ENCODE measurements at regions not wholly inside any gene's neighbourhood (a gene's known extent, or its start where the extent isn't known, plus 50 kb on each side); places are given as distances from the start of the nearest gene placed in this dataset.
A peak's percentile ranks its signal among the peaks of the same experiment; 100 is the strongest.

- TF ChIP-seq REST (IDR thresholded peaks at IDR 0.05; ENCODE audit: unreplicated experiment) (no peak), EZH2phosphoT487 (IDR thresholded peaks at IDR 0.05; ENCODE audit: unreplicated experiment) (no peak), STAT1 (IDR thresholded peaks at IDR 0.05; ENCODE audit: unreplicated experiment) (no peak), CREB1 (CRISPR knock-in tag; IDR thresholded peaks at IDR 0.05; ENCODE audit: low read depth) (no peak), ZNF331 (CRISPR knock-in tag; IDR thresholded peaks at IDR 0.05; ENCODE audit: low read depth) (no peak)
These were observed 143.6 kb downstream of the SPP2 start (continued) for GRCh38 chr2:234193977-234194563.

- ATAC-seq = peak; percentile 46; the same call in 2 of the 3 replicates
- H3K4me3 ChIP-seq = no peak overlapping the region
- no peak overlapping the region for H3K4me3 Mint-ChIP-seq
- H3K4me2 ChIP-seq = no peak overlapping the region
- peaks cover 4% of the 10 kb centered on the region; the same call in 1 of the 2 replicates for H3K9me2 ChIP-seq (ENCODE audit: insufficient read depth)
- no peak for DNase-seq (ENCODE audit: low spot score)
- H3K27me3 Mint-ChIP-seq (ENCODE audit: insufficient read depth, low read depth, poor library complexity) = peaks cover 1% of the 10 kb centered on the region
- H3K9me3 Mint-ChIP-seq = peaks cover 4% of the 10 kb centered on the region; the same call in 2 of the 3 replicates
- peaks cover 9% of the 10 kb centered on the region for H3K4me1 Mint-ChIP-seq
- no peaks in the 10 kb centered on the region for H4K20me1 ChIP-seq (replicated peaks; ENCODE audit: insufficient read depth)
- no peak for TF ChIP-seq REST (IDR thresholded peaks at IDR 0.05; ENCODE audit: unreplicated experiment)
- 0 out of 2 replicates have a peak overlapping the region, but pooled peaks have one; percentile 56 for H2AFZ ChIP-seq
- H3K27ac Mint-ChIP-seq = no peak overlapping the region
- H3K27me3 ChIP-seq (ENCODE audit: insufficient read depth) = no peaks in the 10 kb centered on the region
- no peaks in the 10 kb centered on the region; the same call in 1 of the 2 replicates for H3K4me1 ChIP-seq (ENCODE audit: insufficient read depth)
- no peak overlapping the region for H3K27ac ChIP-seq (ENCODE audit: low read depth)
- H3K36me3 Mint-ChIP-seq (ENCODE audit: low read depth) = no peaks in the 10 kb centered on the region; the same call in 2 of the 3 replicates
- H3K79me2 ChIP-seq (replicated peaks; ENCODE audit: insufficient read depth) = no peaks in the 10 kb centered on the region
- H3K36me3 ChIP-seq (ENCODE audit: insufficient read depth) = no peaks in the 10 kb centered on the region
- H3F3A ChIP-seq (replicated peaks; ENCODE audit: low read depth) = no peaks in the 10 kb centered on the region
These were observed 141.4 kb downstream of the SPP2 start for GRCh38 chr2:234191819-234192407.
